ENCODE measurements at regions not wholly inside any gene's neighbourhood (a gene's known extent, or its start where the extent isn't known, plus 50 kb on each side); places are given as distances from the start of the nearest gene placed in this dataset.
"Not testable (repeated sequence)": the region's sequence is repeated elsewhere in the genome, so short reads cannot be mapped to it uniquely, and the experiment has no call there.

- Mint-ChIP-seq H3K36me3 (ENCODE audit: low read depth) (no peaks in the 10 kb centered on the region), H3K9me3 (no peaks in the 10 kb centered on the region), H3K27me3 (ENCODE audit: low read depth) (no peaks in the 10 kb centered on the region), H3K27ac (no peak overlapping the region), H3K4me3 (no peak overlapping the region), H3K4me1 (peaks cover 7% of the 10 kb centered on the region)
- TF ChIP-seq CTCF (IDR thresholded peaks at IDR 0.05; ENCODE audit: unreplicated experiment in 3 of 3) = no peak
These were observed 78.1 kb upstream of the PDE1A start for GRCh38 chr2:182504903-182505302.

- Mint-ChIP-seq H3K9me3 (no peaks in the 10 kb centered on the region), H3K4me3 (no peak overlapping the region), H3K27ac (peak overlapping the region; percentile 49 to 75 (median 62)), H3K4me1 (peaks cover 7% of the 10 kb centered on the region), H3K36me3 (ENCODE audit: low read depth) (no peaks in the 10 kb centered on the region), H3K27me3 (ENCODE audit: low read depth) (no peaks in the 10 kb centered on the region)
- TF ChIP-seq CTCF (IDR thresholded peaks at IDR 0.05; ENCODE audit: unreplicated experiment in 3 of 3) = no peak
These were observed 79.8 kb upstream of the PDE1A start for GRCh38 chr2:182506606-182507005.

- not testable (repeated sequence) for H3K36me3 Mint-ChIP-seq (ENCODE audit: low read depth); H3K27ac Mint-ChIP-seq; H3K4me3 Mint-ChIP-seq; H3K27me3 Mint-ChIP-seq (ENCODE audit: low read depth); H3K4me1 Mint-ChIP-seq
- H3K9me3 Mint-ChIP-seq = peaks cover 11% of the 10 kb centered on the region
These were observed 81.7 kb upstream of the PDE1A start for GRCh38 chr2:182508583-182508982.

- Mint-ChIP-seq H3K36me3 (ENCODE audit: low read depth) (no peaks in the 10 kb centered on the region), H3K27ac (no peak overlapping the region), H3K9me3 (peaks cover 14% of the 10 kb centered on the region), H3K4me3 (no peak overlapping the region), H3K27me3 (ENCODE audit: low read depth) (no peaks in the 10 kb centered on the region), H3K4me1 (peaks cover 7% of the 10 kb centered on the region)
- no peak for TF ChIP-seq CTCF (IDR thresholded peaks at IDR 0.05; ENCODE audit: unreplicated experiment in 3 of 3)
These were observed 82.4 kb upstream of the PDE1A start for GRCh38 chr2:182509216-182509615.

- TF ChIP-seq CTCF (IDR thresholded peaks at IDR 0.05; ENCODE audit: unreplicated experiment in 3 of 3) = no peak
- no peaks in the 10 kb centered on the region for H3K9me3 Mint-ChIP-seq
These were observed 94.9 kb upstream of the PDE1A start for GRCh38 chr2:182521453-182522404.

GRCh38 chr2:182522405-182522896 lies 95.6 kb upstream of the PDE1A start:
- TF ChIP-seq CTCF (IDR thresholded peaks at IDR 0.05; ENCODE audit: unreplicated experiment in 3 of 3) = no peak
- no peaks in the 10 kb centered on the region for H3K36me3 Mint-ChIP-seq (ENCODE audit: low read depth)
- no peaks in the 10 kb centered on the region for H3K9me3 Mint-ChIP-seq
- peak overlapping the region; percentile 4 to 21 (median 9) for H3K4me3 Mint-ChIP-seq
- peaks cover 10% of the 10 kb centered on the region for H3K4me1 Mint-ChIP-seq
- no peaks in the 10 kb centered on the region for H3K27me3 Mint-ChIP-seq (ENCODE audit: low read depth)
- H3K27ac Mint-ChIP-seq = peak overlapping the region in 1 of 3 experiments; percentile 33

More at GRCh38 chr2:182521453-182522404, 94.9 kb upstream of the PDE1A start:
- H3K36me3 Mint-ChIP-seq (ENCODE audit: low read depth) = no peaks in the 10 kb centered on the region
- H3K4me1 Mint-ChIP-seq = peaks cover 10% of the 10 kb centered on the region
- no peaks in the 10 kb centered on the region for H3K27me3 Mint-ChIP-seq (ENCODE audit: low read depth)
- H3K27ac Mint-ChIP-seq = no peak overlapping the region
- H3K4me3 Mint-ChIP-seq = no peak overlapping the region

Data from nephron (organoid).